Muscle of back (tissue), 3 donors: ENCODE measurements at regions not wholly inside any gene's neighbourhood (a gene's known extent, or its start where the extent isn't known, plus 50 kb on each side); places are given as distances from the start of the nearest gene placed in this dataset.

ENCODE experiments used
- DNase-seq, 3 donors: peaks; one replicate each; pipeline versions ENCODE4 v3.0.0 to v3.0.0-alpha.2; 2013

- DNase-seq: no peak
These were observed 1532.3 kb downstream of the KCNT2 start for GRCh38 chr1:195075973-195076372.

DNA sequence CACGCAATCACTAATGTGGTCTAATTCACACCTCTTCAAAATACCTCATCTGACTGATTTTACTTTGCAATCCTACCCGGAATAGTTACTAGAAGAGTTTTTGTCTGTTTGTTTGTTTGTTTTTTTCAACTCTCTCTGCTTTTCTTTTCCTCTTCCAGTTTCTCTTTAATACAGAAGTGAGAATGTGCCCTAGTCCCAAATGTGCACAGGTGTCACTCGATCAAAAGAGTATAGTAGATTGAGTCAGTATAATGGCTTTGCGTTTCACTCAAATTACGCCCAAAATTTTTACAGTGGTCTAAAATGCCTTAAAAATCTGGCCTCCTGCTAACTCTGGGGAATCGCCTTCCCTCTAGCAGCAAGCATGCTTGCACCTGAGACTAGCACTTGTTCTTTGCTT lies 1536.8 kb downstream of the KCNT2 start:
- no peak for DNase-seq

- DNase-seq: no peak
These were observed 1542.8 kb downstream of the KCNT2 start for GRCh38 chr1:195065437-195065836.

GRCh38 chr1:195064358-195064757 lies 1543.9 kb downstream of the KCNT2 start:
- no peak for DNase-seq

DNA sequence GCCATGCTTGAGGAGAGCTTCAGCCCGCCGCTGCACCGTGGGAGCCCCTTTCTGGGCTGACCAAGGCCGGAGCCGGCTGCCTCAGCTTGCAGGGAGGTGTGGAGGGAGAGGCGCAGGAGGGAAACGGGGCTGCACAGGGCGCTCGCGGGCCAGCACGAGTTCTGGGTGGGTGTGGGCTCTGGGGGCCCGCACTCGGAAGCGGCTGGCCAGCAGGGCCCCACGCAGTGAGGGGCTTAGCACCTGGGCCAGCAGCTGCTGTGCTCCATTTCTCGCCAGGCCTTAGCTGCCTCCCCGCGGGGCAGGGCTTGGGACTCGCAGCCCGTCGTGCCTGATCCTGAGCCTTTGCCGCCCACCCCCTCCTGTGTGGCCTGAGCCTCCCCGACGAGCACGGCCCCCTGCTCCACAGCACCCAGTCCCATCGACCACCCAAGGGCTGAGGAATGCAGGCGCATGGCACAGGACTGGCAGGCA lies 1554.0 kb downstream of the KCNT2 start:
- DNase-seq: no peak

DNA sequence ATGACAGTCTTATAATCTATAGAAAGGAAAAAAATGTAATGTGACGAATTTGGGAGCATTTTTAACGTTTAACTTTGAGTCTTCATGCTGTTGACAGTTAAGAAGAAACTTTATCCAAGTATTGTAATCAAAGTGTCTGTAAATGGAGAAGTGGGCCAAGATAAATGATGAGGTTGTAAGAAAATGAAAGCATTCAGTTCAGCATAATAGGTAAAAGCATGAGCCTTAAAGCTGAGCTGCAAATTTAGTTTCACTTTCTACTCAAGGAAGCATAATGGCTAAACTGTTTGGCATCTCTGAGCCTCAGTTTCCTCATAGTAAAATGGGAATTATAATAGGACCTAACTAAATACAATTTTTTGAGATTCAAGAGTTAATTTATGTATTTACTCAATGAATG lies 1554.8 kb downstream of the KCNT2 start:
- DNase-seq: no peak

- DNase-seq: no peak
These were observed 1560.5 kb downstream of the KCNT2 start for GRCh38 chr1:195047772-195048171.

DNA sequence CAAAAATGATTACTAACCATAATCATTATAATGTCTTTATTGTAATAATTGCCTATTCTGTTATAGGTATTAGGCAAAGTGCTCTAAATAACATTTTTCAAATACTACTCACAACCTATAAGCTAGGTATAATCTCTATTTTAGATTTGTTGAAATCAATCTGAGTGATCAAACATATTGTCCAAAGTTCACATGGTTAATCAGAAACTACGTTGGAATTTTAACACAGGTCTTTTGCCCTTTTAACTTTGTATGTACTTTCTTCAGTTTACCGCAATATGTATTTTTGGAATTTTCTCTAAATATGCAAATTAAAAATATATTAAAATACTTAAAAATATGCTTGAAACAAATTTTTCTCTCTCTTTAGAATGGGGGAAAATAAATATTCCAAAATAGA lies 1563.2 kb downstream of the KCNT2 start:
- no peak for DNase-seq

GRCh38 chr1:195030793-195031192 lies 1577.4 kb downstream of the KCNT2 start:
- no peak for DNase-seq

DNA sequence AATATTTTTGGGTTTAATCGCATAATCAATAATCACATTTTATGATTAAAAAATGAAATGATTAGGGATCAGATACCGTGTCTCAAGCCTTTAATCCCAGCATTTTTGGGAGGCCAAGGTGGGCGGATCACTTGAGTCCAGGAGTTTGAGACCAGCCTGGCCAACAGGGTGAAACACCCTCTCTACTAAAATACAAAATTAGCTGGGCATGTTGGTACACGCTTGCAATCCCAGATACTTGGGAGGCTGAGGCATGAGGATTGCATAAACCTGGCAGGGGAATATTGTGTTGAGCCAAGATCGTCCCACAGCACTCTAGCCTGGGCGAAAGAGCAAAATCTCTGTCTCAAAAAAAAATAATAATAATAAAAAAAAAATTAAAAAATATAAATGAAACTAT lies 1581.4 kb downstream of the KCNT2 start:
- no peak for DNase-seq

DNA sequence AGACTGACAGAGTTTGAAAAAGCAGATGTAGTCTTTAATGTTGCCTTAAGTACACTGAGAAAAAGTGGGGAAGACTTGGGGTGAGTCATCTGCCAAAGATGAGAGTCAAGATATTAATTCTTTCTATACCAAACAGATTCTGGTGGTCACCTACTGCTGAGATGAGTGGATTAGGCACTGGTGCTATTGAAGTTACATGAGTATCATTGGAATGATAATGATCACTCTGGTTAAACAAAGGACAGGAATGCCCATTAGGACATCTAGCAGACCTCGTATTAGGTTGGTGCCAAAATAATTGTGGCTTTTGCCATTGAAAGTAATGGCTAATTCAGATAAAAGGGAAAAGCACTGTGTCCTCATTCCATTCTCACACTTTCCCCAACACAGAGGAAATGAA lies 1588.9 kb downstream of the KCNT2 start:
- no peak for DNase-seq

- no peak for DNase-seq
These were observed 1595.2 kb downstream of the KCNT2 start for GRCh38 chr1:195012995-195013394.

GRCh38 chr1:195005338-195005737 lies 1602.9 kb downstream of the KCNT2 start:
- DNase-seq: no peak

DNA sequence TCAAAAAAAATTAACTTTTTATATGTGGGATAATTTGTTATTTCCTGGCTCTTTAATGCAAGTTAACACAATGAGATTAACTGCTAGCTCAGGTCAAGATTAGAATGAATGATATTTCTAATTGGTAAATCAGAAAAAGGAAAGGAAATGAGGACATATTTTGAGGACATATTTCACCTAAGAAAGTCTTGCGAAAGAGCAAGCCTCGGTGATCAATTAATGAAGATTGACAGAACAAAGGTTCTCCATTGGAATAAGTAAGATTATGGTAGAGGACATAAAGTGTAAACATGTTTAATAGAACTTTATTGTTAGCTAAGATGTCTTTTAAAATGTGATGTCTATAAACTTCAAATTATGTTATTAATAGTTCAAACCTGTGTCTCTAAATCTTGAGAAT lies 1617.8 kb downstream of the KCNT2 start:
- no peak for DNase-seq

DNA sequence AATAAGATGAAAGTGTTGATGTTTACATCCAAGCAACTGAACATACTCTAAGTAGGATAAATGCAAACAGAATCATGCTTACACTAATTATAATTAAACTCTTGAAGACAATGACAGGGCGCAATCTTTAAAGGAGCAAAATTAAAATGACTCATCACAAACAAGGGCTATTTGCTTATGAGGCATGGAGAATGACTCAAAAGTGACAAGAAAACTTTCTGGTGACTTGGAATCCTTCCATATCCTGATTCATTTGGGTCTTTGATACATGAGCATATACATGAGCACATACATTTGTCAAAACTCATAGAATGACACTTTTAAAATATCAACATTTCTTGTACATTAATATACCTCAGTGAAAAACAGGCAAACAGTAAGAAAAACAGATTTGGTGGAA lies 1632.3 kb downstream of the KCNT2 start:
- peak in 1 of 3 donors; percentile 12 for DNase-seq

- DNase-seq: no peak
These were observed 1639.3 kb downstream of the KCNT2 start for GRCh38 chr1:194968916-194969315.

GRCh38 chr1:194959795-194960194 lies 1648.4 kb downstream of the KCNT2 start:
- DNase-seq: no peak

DNA sequence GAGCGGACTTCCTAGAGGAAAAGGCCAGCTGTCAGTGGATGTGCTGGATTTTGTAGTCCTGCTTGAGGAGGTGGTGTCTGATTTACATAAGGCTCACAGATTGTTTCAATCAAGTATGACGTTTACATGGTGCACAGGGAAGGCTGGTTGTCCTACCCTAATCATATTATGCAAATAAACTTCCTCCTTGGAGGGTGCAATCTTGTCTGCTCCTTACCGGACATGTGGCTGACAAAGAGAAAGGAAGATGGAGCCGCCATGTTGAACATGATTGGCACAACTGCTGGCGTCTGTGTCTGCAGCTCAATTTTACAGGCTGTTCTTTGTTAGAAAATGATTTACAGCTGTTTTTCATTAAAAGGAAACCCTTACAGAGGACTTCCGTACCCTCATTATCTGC lies 1656.1 kb downstream of the KCNT2 start:
- DNase-seq: no peak

DNA sequence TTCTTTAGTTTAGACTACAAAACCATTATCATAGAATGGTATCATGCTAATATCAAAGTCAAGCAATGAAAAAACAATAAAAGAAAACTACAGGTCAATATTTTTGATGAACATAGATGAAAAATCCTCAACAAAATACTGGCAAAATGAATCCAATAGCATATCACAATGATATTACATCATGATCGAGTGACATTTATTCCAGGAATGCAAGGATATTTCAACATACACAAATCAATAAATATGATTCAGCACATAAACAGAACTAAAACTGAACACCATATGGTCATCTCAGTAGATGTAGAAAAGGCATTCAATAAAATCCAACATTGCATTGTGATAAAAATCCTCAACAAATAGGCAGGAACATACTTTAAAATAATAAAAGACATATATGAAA lies 1657.7 kb downstream of the KCNT2 start:
- DNase-seq: no peak

GRCh38 chr1:194940336-194941030 lies 1667.8 kb downstream of the KCNT2 start:
- no peak for DNase-seq

- DNase-seq: no peak
These were observed 1672.4 kb downstream of the KCNT2 start for GRCh38 chr1:194935864-194936263.

- no peak for DNase-seq
These were observed 1677.1 kb downstream of the KCNT2 start for GRCh38 chr1:194931166-194931565.

- DNase-seq: no peak
These were observed 1678.1 kb downstream of the KCNT2 start for GRCh38 chr1:194930132-194930531.

- DNase-seq: no peak
These were observed 1678.9 kb downstream of the KCNT2 start for GRCh38 chr1:194929357-194929756.
